Choroid plexus epithelial cell (primary cell): ENCODE measurements at regions not wholly inside any gene's neighbourhood (a gene's known extent, or its start where the extent isn't known, plus 50 kb on each side); places are given as distances from the start of the nearest gene placed in this dataset.
A peak's percentile ranks its signal among the peaks of the same experiment; 100 is the strongest.

Experiments used
- DNase-seq: peaks from one replicate; pipeline ENCODE4 v3.0.0-alpha.2; 2010; ENCODE audit warnings: low read depth
- H3K4me3 ChIP-seq: 2 replicates; pipeline ENCODE4 v1.5.1; 2011; ENCODE audit warnings: low read depth, mild to moderate bottlenecking, control low read depth, low read length, moderate library complexity
- TF ChIP-seq, protein P1 (sequence below): conservative IDR thresholded peaks from 2 replicates; pipeline ENCODE4 v1.5.1; 2011; ENCODE audit warnings: low read depth, mild to moderate bottlenecking, control low read depth, inconsistent platforms, low read length, moderate library complexity

GRCh38 chr19:31402529-31403316 lies 53.5 kb upstream of the TSHZ3 start:
- no peak for DNase-seq
- TF ChIP-seq, protein P1, sequence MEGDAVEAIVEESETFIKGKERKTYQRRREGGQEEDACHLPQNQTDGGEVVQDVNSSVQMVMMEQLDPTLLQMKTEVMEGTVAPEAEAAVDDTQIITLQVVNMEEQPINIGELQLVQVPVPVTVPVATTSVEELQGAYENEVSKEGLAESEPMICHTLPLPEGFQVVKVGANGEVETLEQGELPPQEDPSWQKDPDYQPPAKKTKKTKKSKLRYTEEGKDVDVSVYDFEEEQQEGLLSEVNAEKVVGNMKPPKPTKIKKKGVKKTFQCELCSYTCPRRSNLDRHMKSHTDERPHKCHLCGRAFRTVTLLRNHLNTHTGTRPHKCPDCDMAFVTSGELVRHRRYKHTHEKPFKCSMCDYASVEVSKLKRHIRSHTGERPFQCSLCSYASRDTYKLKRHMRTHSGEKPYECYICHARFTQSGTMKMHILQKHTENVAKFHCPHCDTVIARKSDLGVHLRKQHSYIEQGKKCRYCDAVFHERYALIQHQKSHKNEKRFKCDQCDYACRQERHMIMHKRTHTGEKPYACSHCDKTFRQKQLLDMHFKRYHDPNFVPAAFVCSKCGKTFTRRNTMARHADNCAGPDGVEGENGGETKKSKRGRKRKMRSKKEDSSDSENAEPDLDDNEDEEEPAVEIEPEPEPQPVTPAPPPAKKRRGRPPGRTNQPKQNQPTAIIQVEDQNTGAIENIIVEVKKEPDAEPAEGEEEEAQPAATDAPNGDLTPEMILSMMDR = no peak
- no peak overlapping the region for H3K4me3 ChIP-seq

DNA sequence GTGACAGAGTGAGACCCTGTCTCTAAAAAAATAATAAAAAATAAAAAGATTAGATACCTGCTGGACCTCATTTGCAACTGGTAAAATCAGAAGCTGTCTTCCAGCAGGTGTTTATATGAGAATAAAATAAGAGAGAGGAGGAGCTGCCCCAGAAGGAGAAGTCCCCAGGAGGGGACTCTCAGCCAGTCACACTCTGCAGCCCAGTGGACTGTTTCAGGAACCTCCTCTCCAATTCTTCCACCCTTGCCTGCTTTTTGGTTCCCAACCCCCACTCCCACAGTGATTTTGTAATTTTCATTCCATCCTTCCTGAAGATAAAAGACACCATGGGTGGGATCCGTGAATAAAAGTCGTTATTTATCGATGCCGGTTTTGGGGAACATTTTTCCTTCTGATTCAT lies 56.9 kb upstream of the TSHZ3 start:
- DNase-seq = no peak
- TF ChIP-seq, protein P1 = no peak
- no peak overlapping the region for H3K4me3 ChIP-seq

GRCh38 chr19:31408460-31409124 lies 59.4 kb upstream of the TSHZ3 start:
- DNase-seq = peak; percentile 92
- no peak overlapping the region for H3K4me3 ChIP-seq
- TF ChIP-seq, protein P1 = no peak

DNA sequence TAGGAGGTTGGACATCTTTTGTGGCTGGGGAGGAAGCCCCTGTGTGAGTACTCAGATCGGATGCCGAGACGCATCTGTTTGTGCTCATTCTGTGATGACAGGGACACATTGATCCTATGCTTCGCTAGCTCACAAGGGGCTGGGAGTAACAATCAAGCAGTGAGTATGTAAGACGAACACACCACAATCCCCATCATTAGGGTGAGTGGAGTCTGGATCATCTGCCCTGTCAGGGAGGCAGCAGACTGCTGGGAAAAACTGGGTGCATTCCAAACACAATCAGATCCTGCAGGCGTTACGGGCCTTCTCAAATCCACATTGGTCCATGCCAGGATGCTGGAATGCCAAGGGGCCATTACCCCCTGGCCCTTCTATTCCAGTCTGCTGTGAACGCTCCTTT lies 64.1 kb upstream of the TSHZ3 start:
- TF ChIP-seq, protein P1 = no peak
- no peak for DNase-seq

DNA sequence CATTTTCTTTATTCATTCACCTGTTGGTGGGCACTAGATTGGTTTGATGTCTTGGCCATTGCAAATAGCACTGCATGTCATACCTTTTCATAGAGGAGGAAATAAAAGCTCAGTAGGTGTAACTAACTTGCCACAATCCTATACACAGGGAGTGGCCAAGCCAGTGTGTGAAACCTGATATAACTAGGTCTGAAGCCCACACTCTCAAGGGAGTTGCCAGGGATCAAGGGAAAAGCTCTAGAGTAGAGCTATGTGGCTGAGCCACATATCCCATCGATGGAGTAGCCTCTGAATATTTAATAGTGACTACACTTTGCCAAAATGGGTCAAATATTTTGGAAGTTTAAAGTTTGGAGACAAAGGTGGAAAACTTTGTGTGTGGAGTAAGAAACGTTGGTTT lies 66.1 kb upstream of the TSHZ3 start:
- no peak overlapping the region for H3K4me3 ChIP-seq
- no peak for DNase-seq
- TF ChIP-seq, protein P1 = no peak

More for the DNA sequence above, 64.1 kb upstream of the TSHZ3 start:
- no peak overlapping the region for H3K4me3 ChIP-seq

DNA sequence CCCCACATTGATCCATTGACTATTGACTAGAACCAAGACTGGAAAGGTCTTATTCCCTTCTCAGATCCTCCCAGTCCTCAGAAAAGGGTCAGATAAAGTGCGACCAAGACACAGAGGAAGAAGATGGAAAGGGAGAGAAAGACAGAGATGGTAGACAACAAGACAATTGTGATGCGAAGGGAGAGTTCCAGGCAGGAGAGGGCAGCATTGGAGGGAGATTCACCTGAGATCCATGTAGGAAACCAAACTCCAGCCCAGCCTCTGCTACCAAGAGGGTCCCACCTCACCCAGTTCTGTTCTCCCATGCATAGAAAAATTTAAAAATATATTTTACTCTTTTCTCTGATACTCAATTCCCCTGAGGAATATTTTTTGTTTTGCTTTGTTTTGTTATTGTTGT lies 67.3 kb upstream of the TSHZ3 start:
- no peak overlapping the region for H3K4me3 ChIP-seq
- TF ChIP-seq, protein P1 = no peak
- no peak for DNase-seq
